ENCODE measurements at regions not wholly inside any gene's neighbourhood (a gene's known extent, or its start where the extent isn't known, plus 50 kb on each side); places are given as distances from the start of the nearest gene placed in this dataset.

GRCh38 chr15:47954196-47954595 is 166.6 kb upstream of the SLC24A5 start:
- WGBS, 3 donors: 69 to 77% (median 71%) methylated on average over 3 of the region's 3 CpGs
- H3K27ac ChIP-seq: no peak overlapping the region
- no peaks in the 10 kb centered on the region for H3K4me1 ChIP-seq
- no peaks in the 10 kb centered on the region for H3K27me3 ChIP-seq (ENCODE audit: insufficient read depth in 3 of 3, low read length in 2 of 3)
- no peaks in the 10 kb centered on the region for H3K36me3 ChIP-seq (ENCODE audit: insufficient read depth in 1 of 2, low read depth in 1 of 2)
- TF ChIP-seq, protein P1, sequence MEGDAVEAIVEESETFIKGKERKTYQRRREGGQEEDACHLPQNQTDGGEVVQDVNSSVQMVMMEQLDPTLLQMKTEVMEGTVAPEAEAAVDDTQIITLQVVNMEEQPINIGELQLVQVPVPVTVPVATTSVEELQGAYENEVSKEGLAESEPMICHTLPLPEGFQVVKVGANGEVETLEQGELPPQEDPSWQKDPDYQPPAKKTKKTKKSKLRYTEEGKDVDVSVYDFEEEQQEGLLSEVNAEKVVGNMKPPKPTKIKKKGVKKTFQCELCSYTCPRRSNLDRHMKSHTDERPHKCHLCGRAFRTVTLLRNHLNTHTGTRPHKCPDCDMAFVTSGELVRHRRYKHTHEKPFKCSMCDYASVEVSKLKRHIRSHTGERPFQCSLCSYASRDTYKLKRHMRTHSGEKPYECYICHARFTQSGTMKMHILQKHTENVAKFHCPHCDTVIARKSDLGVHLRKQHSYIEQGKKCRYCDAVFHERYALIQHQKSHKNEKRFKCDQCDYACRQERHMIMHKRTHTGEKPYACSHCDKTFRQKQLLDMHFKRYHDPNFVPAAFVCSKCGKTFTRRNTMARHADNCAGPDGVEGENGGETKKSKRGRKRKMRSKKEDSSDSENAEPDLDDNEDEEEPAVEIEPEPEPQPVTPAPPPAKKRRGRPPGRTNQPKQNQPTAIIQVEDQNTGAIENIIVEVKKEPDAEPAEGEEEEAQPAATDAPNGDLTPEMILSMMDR (IDR thresholded peaks at IDR 0.05): no peak
- intact Hi-C loops (cut with DNase I): loop anchor here in 1 of 2 donors (10.0 kb wide), 1 partner anchor 99 kb away; no protein-coding TSS in a partner anchor
- ATAC-seq: no peak
- no peak for DNase-seq
- H3K9me3 ChIP-seq: no peaks in the 10 kb centered on the region
- H3K4me3 ChIP-seq: no peak overlapping the region

DNA sequence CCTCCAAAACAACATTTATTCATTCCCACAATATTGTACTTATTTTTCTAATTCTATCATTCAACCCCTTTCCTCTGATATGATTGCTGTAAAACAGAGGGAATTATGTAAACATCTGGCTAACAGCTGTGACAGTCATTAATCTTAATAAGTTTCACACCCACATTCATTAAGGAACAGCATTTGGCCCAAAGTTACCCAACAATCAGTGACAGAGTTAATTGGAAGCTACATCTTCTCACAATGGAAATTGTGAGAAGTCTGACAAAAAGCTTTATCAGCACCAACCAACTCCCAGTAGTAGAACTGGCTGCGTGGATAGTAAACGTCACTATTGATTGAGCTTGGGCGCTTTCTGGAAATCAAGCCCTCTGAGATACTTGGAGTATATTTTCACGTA is 165.8 kb upstream of the SLC24A5 start:
- no peaks in the 10 kb centered on the region for H3K9me3 ChIP-seq
- ATAC-seq: no peak
- whole genome bisulfite sequencing, 3 donors: 70 to 77% (median 75%) methylated on average over 4 of the region's 4 CpGs
- H3K27me3 ChIP-seq (ENCODE audit: insufficient read depth in 3 of 3, low read length in 2 of 3): no peaks in the 10 kb centered on the region
- H3K36me3 ChIP-seq (ENCODE audit: insufficient read depth in 1 of 2, low read depth in 1 of 2): no peaks in the 10 kb centered on the region
- no peak overlapping the region for H3K27ac ChIP-seq
- no peaks in the 10 kb centered on the region for H3K4me1 ChIP-seq
- intact Hi-C loops (cut with DNase I): loop anchor here in 1 of 2 donors (10.0 kb wide), 1 partner anchor 100 kb away; no protein-coding TSS in a partner anchor
- H3K4me3 ChIP-seq: no peak overlapping the region
- TF ChIP-seq, protein P1 (IDR thresholded peaks at IDR 0.05): no peak
- no peak for DNase-seq

- DNase-seq (no peak), ATAC-seq (no peak)
- intact Hi-C loops (cut with DNase I): loop anchor here in 1 of 2 donors (10.0 kb wide), 1 partner anchor 105 kb away; no protein-coding TSS in a partner anchor
- H3K36me3 ChIP-seq (ENCODE audit: insufficient read depth in 1 of 2, low read depth in 1 of 2): no peaks in the 10 kb centered on the region
- H3K27me3 ChIP-seq (ENCODE audit: insufficient read depth in 3 of 3, low read length in 2 of 3): no peaks in the 10 kb centered on the region
- TF ChIP-seq, protein P1 (IDR thresholded peaks at IDR 0.05): no peak
- no peaks in the 10 kb centered on the region for H3K9me3 ChIP-seq
- 83 to 87% (median 85%) methylated on average over 5 of the region's 5 CpGs for WGBS, 3 donors
- H3K4me1 ChIP-seq: no peaks in the 10 kb centered on the region
- H3K4me3 ChIP-seq: no peak overlapping the region
- no peak overlapping the region for H3K27ac ChIP-seq
Observed at GRCh38 chr15:47959617-47960413, 161.0 kb upstream of the SLC24A5 start.

GRCh38 chr15:47961401-47962090 is 159.2 kb upstream of the SLC24A5 start:
- Histone ChIP-seq H3K4me1 (no peaks in the 10 kb centered on the region), H3K4me3 (no peak overlapping the region), H3K36me3 (ENCODE audit: insufficient read depth in 1 of 2, low read depth in 1 of 2) (no peaks in the 10 kb centered on the region), H3K9me3 (no peaks in the 10 kb centered on the region), H3K27ac (no peak overlapping the region), H3K27me3 (ENCODE audit: insufficient read depth in 3 of 3, low read length in 2 of 3) (no peaks in the 10 kb centered on the region)
- intact Hi-C loops (cut with DNase I): no loop called here
- no peak for DNase-seq
- TF ChIP-seq, protein P1 (IDR thresholded peaks at IDR 0.05): no peak
- WGBS, 3 donors: 48 to 74% (median 60%) methylated on average over 9 of the region's 9 CpGs
- no peak for ATAC-seq

All from psoas muscle (tissue), 7 donors.